NCI-H345 treated with DMSO at 0.1 percent for 48 hours (cell line): ENCODE measurements at regions not wholly inside any gene's neighbourhood (a gene's known extent, or its start where the extent isn't known, plus 50 kb on each side); places are given as distances from the start of the nearest gene placed in this dataset.

Experiments
- DNase-seq: peaks from one replicate; lab custom pipeline; 2025; ENCODE audit not compliant: unreplicated experiment; lab: John Stamatoyannopoulos, UW

GRCh38 chr13:63435667-63436324 lies 2020.1 kb upstream of the PCDH20 start:
- DNase-seq, result no peak

GRCh38 chr13:63433546-63434150 lies 2018.0 kb upstream of the PCDH20 start:
- DNase-seq, result no peak

GRCh38 chr13:63427170-63427569 lies 2011.5 kb upstream of the PCDH20 start:
- no peak for DNase-seq

- DNase-seq, result no peak
These were observed 2009.5 kb upstream of the PCDH20 start for GRCh38 chr13:63425131-63425530.

- DNase-seq, result no peak
These were observed 2005.5 kb upstream of the PCDH20 start for GRCh38 chr13:63421123-63421522.

GRCh38 chr13:63420685-63421084 lies 2005.0 kb upstream of the PCDH20 start:
- no peak for DNase-seq

GRCh38 chr13:63414247-63414646 lies 1998.6 kb upstream of the PCDH20 start:
- no peak for DNase-seq

- no peak for DNase-seq
These were observed 1994.2 kb upstream of the PCDH20 start for GRCh38 chr13:63409791-63410351.

GRCh38 chr13:63408331-63409189 lies 1992.9 kb upstream of the PCDH20 start:
- no peak for DNase-seq

- DNase-seq, result no peak
These were observed 1988.1 kb upstream of the PCDH20 start for GRCh38 chr13:63403733-63404132.

GRCh38 chr13:63396746-63397145 lies 1981.1 kb upstream of the PCDH20 start:
- DNase-seq, result no peak

GRCh38 chr13:63393112-63393511 lies 1977.5 kb upstream of the PCDH20 start:
- no peak for DNase-seq

GRCh38 chr13:63389756-63390155 lies 1974.1 kb upstream of the PCDH20 start:
- DNase-seq, result no peak

GRCh38 chr13:63381078-63381859 lies 1965.6 kb upstream of the PCDH20 start:
- no peak for DNase-seq

GRCh38 chr13:63377986-63378385 lies 1962.3 kb upstream of the PCDH20 start:
- DNase-seq, result no peak

- no peak for DNase-seq
These were observed 1954.5 kb upstream of the PCDH20 start for GRCh38 chr13:63370101-63370500.

GRCh38 chr13:63367522-63368198 lies 1952.0 kb upstream of the PCDH20 start:
- no peak for DNase-seq

GRCh38 chr13:63364159-63364558 lies 1948.5 kb upstream of the PCDH20 start:
- no peak for DNase-seq

GRCh38 chr13:63351533-63351932 lies 1935.9 kb upstream of the PCDH20 start:
- DNase-seq, result no peak

- DNase-seq, result no peak
These were observed 1935.4 kb upstream of the PCDH20 start for GRCh38 chr13:63351081-63351480.
